Endothelial cell (in vitro differentiated cells): ENCODE measurements at regions not wholly inside any gene's neighbourhood (a gene's known extent, or its start where the extent isn't known, plus 50 kb on each side); places are given as distances from the start of the nearest gene placed in this dataset.

Experiments
- DNase-seq: peaks from one replicate; pipeline ENCODE4 v3.0.0; 2021; ENCODE audit warnings: low spot score
- H3K27ac Mint-ChIP-seq: one replicate; pipeline ENCODE4 v1.8.0; 2021; ENCODE audit warnings: mixed read lengths, inconsistent platforms; ENCODE audit not compliant: unreplicated experiment
- H3K27me3 Mint-ChIP-seq: one replicate; pipeline ENCODE4 v1.8.0; 2021; ENCODE audit warnings: mild to moderate bottlenecking, moderate library complexity, mixed read lengths, inconsistent platforms; ENCODE audit not compliant: unreplicated experiment
- H3K36me3 Mint-ChIP-seq: one replicate; pipeline ENCODE4 v1.8.0; 2021; ENCODE audit warnings: mild to moderate bottlenecking, low read depth, mixed read lengths, inconsistent platforms; ENCODE audit not compliant: unreplicated experiment
- H3K4me1 Mint-ChIP-seq: one replicate; pipeline ENCODE4 v1.8.0; 2021; ENCODE audit warnings: mild to moderate bottlenecking, mixed read lengths, inconsistent platforms; ENCODE audit not compliant: unreplicated experiment
- H3K4me3 Mint-ChIP-seq: one replicate; pipeline ENCODE4 v1.8.0; 2021; ENCODE audit warnings: mild to moderate bottlenecking, mixed read lengths, inconsistent platforms; ENCODE audit not compliant: unreplicated experiment
- H3K9me3 Mint-ChIP-seq: one replicate; pipeline ENCODE4 v1.8.0; 2021; ENCODE audit warnings: mixed read lengths, inconsistent platforms; ENCODE audit not compliant: unreplicated experiment
- TF ChIP-seq, protein P1 (sequence below): fragments of 200-600 bp; sonication (generic); IDR thresholded peaks from one replicate; pipeline ENCODE4 v1.5.0; 2021; ENCODE audit warnings: antibody characterized with exemption; ENCODE audit not compliant: unreplicated experiment

DNA sequence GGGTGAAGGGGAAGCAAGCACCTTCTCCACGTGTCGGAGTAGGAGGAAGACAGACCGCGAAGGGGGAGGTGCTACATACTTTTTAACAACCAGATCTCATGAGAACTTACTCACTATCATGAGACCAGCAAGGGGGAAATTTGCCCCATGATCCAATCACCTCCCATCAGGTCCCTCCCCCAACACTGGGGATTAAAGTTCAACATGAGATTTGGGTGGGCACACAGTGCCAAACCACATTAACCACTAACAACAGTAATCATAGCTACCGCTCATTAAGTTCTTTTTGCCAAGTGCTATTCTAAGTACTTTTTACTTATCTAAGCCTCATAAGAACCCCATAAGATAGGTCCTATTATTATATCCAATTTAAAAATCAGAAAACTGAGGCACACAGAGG is 450.5 kb upstream of the DDI1 start:
- no peaks in the 10 kb centered on the region for H3K27me3 Mint-ChIP-seq
- DNase-seq, result no peak
- TF ChIP-seq, protein P1, sequence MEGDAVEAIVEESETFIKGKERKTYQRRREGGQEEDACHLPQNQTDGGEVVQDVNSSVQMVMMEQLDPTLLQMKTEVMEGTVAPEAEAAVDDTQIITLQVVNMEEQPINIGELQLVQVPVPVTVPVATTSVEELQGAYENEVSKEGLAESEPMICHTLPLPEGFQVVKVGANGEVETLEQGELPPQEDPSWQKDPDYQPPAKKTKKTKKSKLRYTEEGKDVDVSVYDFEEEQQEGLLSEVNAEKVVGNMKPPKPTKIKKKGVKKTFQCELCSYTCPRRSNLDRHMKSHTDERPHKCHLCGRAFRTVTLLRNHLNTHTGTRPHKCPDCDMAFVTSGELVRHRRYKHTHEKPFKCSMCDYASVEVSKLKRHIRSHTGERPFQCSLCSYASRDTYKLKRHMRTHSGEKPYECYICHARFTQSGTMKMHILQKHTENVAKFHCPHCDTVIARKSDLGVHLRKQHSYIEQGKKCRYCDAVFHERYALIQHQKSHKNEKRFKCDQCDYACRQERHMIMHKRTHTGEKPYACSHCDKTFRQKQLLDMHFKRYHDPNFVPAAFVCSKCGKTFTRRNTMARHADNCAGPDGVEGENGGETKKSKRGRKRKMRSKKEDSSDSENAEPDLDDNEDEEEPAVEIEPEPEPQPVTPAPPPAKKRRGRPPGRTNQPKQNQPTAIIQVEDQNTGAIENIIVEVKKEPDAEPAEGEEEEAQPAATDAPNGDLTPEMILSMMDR, result no peak
- H3K27ac Mint-ChIP-seq, result no peak overlapping the region
- no peak overlapping the region for H3K4me3 Mint-ChIP-seq
- no peaks in the 10 kb centered on the region for H3K36me3 Mint-ChIP-seq
- peaks cover 11% of the 10 kb centered on the region for H3K4me1 Mint-ChIP-seq
- H3K9me3 Mint-ChIP-seq, result no peaks in the 10 kb centered on the region

DNA sequence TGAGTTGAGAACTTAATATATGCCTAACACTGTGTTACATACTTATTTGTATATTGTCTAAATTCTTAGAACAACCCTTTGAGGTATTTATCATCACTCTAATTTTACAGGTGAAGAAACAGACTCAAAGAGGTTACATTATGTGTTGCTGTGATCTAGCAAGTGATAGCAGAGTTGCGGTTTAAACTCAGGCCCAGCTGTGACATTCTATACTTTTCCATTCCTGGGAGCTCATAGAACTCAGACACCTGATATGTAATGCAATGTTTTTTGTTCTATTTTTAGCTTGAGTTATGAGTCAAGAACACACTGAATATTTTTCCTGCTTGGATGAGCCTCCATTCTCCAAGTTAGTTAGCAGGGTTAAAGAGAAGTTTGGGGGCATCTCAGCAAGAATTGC is 449.7 kb upstream of the DDI1 start:
- TF ChIP-seq, protein P1, result no peak
- Mint-ChIP-seq H3K9me3 (no peaks in the 10 kb centered on the region), H3K4me3 (no peak overlapping the region), H3K27me3 (no peaks in the 10 kb centered on the region), H3K4me1 (peaks cover 11% of the 10 kb centered on the region), H3K36me3 (no peaks in the 10 kb centered on the region), H3K27ac (no peak overlapping the region)
- no peak for DNase-seq

DNA sequence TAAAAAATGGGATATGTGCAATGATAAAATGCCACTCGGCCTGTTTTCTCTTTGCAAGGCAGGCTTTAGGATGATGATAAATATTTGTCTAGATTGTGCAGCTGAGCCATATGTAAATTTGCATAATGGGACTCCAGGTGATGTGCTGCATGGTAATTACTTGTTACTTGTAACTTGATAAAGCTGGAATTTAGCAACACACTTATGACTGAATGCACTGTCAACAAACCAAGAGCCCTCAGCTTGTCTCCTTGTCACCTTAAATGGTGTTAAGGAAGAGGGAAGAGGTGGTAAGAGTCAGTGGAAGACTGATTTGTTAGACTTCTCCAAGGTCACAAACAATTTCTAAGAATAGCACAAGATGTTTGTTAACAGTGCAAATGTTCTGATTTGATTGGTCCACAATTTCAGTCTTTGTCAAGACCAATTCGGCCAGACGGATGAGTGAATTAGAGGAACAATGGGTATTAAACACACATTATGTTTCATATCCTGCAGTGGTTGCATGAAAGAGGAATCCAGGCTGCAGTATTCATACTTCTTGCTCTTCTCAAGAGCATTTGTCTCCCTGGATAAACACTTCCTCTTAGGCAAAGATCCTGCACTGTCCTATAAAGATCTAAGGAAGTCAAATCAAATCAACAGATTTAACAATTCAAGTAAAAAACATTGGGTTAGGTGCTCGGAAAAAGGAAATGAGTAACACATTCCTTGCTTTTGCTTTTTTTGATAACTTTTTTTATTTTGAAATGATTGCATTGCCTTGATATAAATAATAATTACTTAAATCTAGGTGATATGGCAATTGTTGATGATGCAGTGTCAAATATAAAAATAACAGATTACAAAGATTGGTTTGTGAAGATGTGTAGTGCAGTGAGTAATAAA is 448.3 kb upstream of the DDI1 start:
- H3K36me3 Mint-ChIP-seq, result no peaks in the 10 kb centered on the region
- H3K4me1 Mint-ChIP-seq, result peaks cover 11% of the 10 kb centered on the region
- no peaks in the 10 kb centered on the region for H3K9me3 Mint-ChIP-seq
- H3K27me3 Mint-ChIP-seq, result no peaks in the 10 kb centered on the region
- DNase-seq, result no peak
- no peak overlapping the region for H3K4me3 Mint-ChIP-seq
- TF ChIP-seq, protein P1, result no peak
- no peak overlapping the region for H3K27ac Mint-ChIP-seq

DNA sequence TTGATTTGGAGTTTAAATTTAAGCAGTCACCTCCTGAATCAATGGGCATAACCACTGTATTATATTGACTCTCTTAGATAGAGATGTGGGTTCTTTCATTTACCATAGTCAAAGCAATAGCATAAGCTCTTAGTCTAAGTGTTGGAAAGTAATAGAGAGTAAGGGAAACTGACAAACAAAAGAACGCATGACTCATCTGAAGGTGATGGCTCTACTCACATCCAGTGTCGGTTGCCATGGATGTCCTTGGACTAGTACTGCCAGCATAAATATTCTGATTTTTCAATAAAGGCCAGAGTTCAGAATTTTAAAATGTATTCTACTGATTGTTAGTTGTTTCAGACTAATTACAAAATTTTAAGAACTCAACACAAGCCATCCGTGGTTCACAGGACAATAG is 444.9 kb upstream of the DDI1 start:
- H3K27ac Mint-ChIP-seq, result no peak overlapping the region
- peaks cover 3% of the 10 kb centered on the region for H3K27me3 Mint-ChIP-seq
- TF ChIP-seq, protein P1, result no peak
- H3K36me3 Mint-ChIP-seq, result no peaks in the 10 kb centered on the region
- no peak overlapping the region for H3K4me3 Mint-ChIP-seq
- H3K4me1 Mint-ChIP-seq, result peaks cover 11% of the 10 kb centered on the region
- H3K9me3 Mint-ChIP-seq, result no peaks in the 10 kb centered on the region
- DNase-seq, result no peak

DNA sequence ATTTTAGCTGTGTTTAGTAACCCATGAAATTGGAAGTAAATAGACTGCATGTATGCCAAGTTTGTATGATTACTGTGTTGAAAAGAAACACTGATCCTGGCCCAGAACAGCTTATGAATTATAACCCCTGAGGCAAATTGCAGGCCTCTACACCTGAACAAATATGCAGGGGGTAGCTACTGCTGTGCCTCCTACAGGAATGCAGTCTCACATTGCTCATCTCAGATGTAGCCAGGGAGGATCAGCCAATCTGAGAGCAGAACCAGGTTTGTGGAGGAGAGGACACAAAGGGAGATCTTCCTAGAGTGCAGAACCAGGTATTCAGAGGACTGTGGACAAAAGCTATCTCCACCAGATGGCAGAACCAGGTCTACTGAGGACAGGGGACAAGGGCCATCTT is 442.2 kb upstream of the DDI1 start:
- no peaks in the 10 kb centered on the region for H3K36me3 Mint-ChIP-seq
- TF ChIP-seq, protein P1, result no peak
- H3K4me1 Mint-ChIP-seq, result peaks cover 3% of the 10 kb centered on the region
- DNase-seq, result no peak
- no peaks in the 10 kb centered on the region for H3K9me3 Mint-ChIP-seq
- peaks cover 3% of the 10 kb centered on the region for H3K27me3 Mint-ChIP-seq
- H3K27ac Mint-ChIP-seq, result no peak overlapping the region
- no peak overlapping the region for H3K4me3 Mint-ChIP-seq
